WERI-Rb-1 (cell line): ENCODE measurements at regions not wholly inside any gene's neighbourhood (a gene's known extent, or its start where the extent isn't known, plus 50 kb on each side); places are given as distances from the start of the nearest gene placed in this dataset.

Source experiments
- DNase-seq: peaks from one replicate; pipeline ENCODE4 v3.0.0-alpha.2; 2020
- H3K27ac ChIP-seq: fragments of 250-450 bp; sonication (Bioruptor Pico); 2 replicates; pipeline ENCODE4 v1.5.1; 2020; ENCODE audit warnings: mild to moderate bottlenecking, moderate library complexity
- H3K27me3 ChIP-seq: fragments of 250-450 bp; sonication (Bioruptor Pico); 2 replicates; pipeline ENCODE4 v1.5.1; 2021; ENCODE audit warnings: mild to moderate bottlenecking, low read depth, moderate library complexity; ENCODE audit not compliant: insufficient read depth, severe bottlenecking
- H3K36me3 ChIP-seq: fragments of 250-450 bp; sonication (Bioruptor Pico); 2 replicates; pipeline ENCODE4 v1.5.1; 2020; ENCODE audit warnings: mild to moderate bottlenecking, moderate library complexity
- H3K4me3 ChIP-seq: 2 replicates; pipeline ENCODE4 v1.5.1; 2011; ENCODE audit warnings: low read depth, mild to moderate bottlenecking, control low read depth, low read length
- H3K9me3 ChIP-seq: fragments of 250-450 bp; sonication (Bioruptor Pico); 2 replicates; pipeline ENCODE4 v1.5.1; 2021; ENCODE audit warnings: mild to moderate bottlenecking, moderate library complexity; ENCODE audit not compliant: severe bottlenecking
- CTCF ChIP-seq: IDR thresholded peaks from 2 replicates; pipeline ENCODE4 v1.5.1; 2011; ENCODE audit warnings: low read depth, mild to moderate bottlenecking, control low read depth, inconsistent platforms, low read length

GRCh38 chr5:8788246-8788645, 757.6 kb downstream of the SEMA5A start:
- Histone ChIP-seq H3K36me3 (no peaks in the 10 kb centered on the region), H3K27me3 (peaks cover 2% of the 10 kb centered on the region), H3K27ac (no peak overlapping the region), H3K4me3 (no peak overlapping the region), H3K9me3 (peaks cover 3% of the 10 kb centered on the region)
- TF ChIP-seq CTCF: no peak
- no peak for DNase-seq

DNA sequence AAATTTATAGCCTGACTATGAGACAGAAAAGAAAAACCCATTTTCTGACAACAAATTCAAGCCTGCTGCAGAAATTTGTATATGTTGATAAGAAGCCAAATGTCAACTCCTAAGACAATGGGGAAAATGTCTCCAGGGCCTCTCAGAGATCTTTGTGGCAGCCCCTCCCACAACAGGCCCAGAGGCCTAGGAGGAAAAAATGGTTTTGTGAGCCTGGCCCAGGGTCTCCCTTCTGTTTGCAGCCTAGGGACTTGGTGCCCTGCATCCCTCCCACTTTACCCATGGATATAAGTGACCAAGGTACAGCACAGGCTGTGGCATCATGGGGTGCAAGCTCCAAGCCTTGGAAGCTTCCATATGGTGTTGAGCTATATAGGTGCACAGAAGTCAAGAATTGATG, 740.2 kb downstream of the SEMA5A start:
- H3K27me3 ChIP-seq: no peaks in the 10 kb centered on the region
- peaks cover 10% of the 10 kb centered on the region for H3K9me3 ChIP-seq
- TF ChIP-seq CTCF: no peak
- no peaks in the 10 kb centered on the region for H3K36me3 ChIP-seq
- DNase-seq: no peak
- no peak overlapping the region for H3K4me3 ChIP-seq
- no peak overlapping the region for H3K27ac ChIP-seq

- Histone ChIP-seq H3K36me3 (no peaks in the 10 kb centered on the region), H3K9me3 (peaks cover 10% of the 10 kb centered on the region), H3K27ac (no peak overlapping the region), H3K27me3 (peaks cover 11% of the 10 kb centered on the region), H3K4me3 (no peak overlapping the region)
- TF ChIP-seq CTCF: no peak
- DNase-seq: no peak
Observed at GRCh38 chr5:8807636-8808035, 738.2 kb downstream of the SEMA5A start.

DNA sequence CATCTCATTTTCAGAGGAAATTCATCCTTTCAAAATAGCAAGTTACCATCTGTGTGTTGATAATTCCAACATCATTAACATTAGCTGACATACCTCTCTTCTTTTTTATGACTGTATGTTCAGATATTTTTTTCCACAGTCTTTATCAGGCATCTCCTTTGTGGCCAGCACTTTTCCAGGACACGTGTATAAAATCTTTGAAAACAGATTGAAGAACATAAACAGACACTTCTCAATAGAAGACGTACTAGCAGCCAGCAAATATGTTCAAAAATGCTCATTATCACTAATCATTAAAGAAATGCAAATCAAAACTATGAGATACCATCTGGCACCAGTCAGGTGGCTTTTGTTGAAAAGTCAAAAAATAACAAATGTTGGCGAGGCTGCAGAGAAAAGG, 734.3 kb downstream of the SEMA5A start:
- Histone ChIP-seq H3K9me3 (peaks cover 2% of the 10 kb centered on the region), H3K27me3 (peaks cover 11% of the 10 kb centered on the region), H3K27ac (no peak overlapping the region), H3K36me3 (no peaks in the 10 kb centered on the region), H3K4me3 (no peak overlapping the region)
- DNase-seq: no peak
- no peak for TF ChIP-seq CTCF

GRCh38 chr5:8813180-8813579, 732.7 kb downstream of the SEMA5A start:
- Histone ChIP-seq H3K9me3 (peaks cover 2% of the 10 kb centered on the region), H3K27me3 (peaks cover 11% of the 10 kb centered on the region), H3K4me3 (no peak overlapping the region), H3K27ac (no peak overlapping the region), H3K36me3 (no peaks in the 10 kb centered on the region)
- TF ChIP-seq CTCF: no peak
- DNase-seq: no peak

- peaks cover 2% of the 10 kb centered on the region for H3K9me3 ChIP-seq
- no peaks in the 10 kb centered on the region for H3K36me3 ChIP-seq
- H3K27ac ChIP-seq: no peak overlapping the region
- no peak for TF ChIP-seq CTCF
- DNase-seq: no peak
- no peak overlapping the region for H3K4me3 ChIP-seq
- H3K27me3 ChIP-seq: peaks cover 11% of the 10 kb centered on the region
Observed at GRCh38 chr5:8814105-8814504, 731.8 kb downstream of the SEMA5A start.
